Coronary artery (tissue), 2 donors: ENCODE measurements at regions not wholly inside any gene's neighbourhood (a gene's known extent, or its start where the extent isn't known, plus 50 kb on each side); places are given as distances from the start of the nearest gene placed in this dataset.

Experiments
- DNase-seq: peaks from one replicate; pipeline ENCODE4 v3.0.0-alpha.2; 2017; ENCODE audit warnings: low spot score
- H3K27ac ChIP-seq, 2 donors: fragments of 200-600 bp; sonication (generic); one replicate each; pipeline ENCODE4 v1.5.1; 2016 to 2019
- H3K4me3 ChIP-seq: fragments of 200-600 bp; sonication (generic); 2 replicates; pipeline ENCODE4 v1.5.1; 2016; ENCODE audit warnings: mild to moderate bottlenecking, moderate library complexity
- CTCF ChIP-seq: fragments of 200-600 bp; sonication (generic); IDR thresholded peaks from one replicate; pipeline ENCODE4 v1.5.1; 2019; ENCODE audit warnings: antibody characterized with exemption

GRCh38 chr2:21644266-21644665, 520.5 kb downstream of the TDRD15 start:
- Histone ChIP-seq H3K4me3 (no peak overlapping the region), H3K27ac (no peak overlapping the region)
- no peak for DNase-seq
- TF ChIP-seq CTCF = no peak

- no peak for TF ChIP-seq CTCF
- no peak overlapping the region for H3K27ac ChIP-seq
- DNase-seq = no peak
- no peak overlapping the region for H3K4me3 ChIP-seq
Measured at GRCh38 chr2:21646345-21646744, 522.6 kb downstream of the TDRD15 start.

- DNase-seq = no peak
- H3K27ac ChIP-seq = no peak overlapping the region
- no peak overlapping the region for H3K4me3 ChIP-seq
- TF ChIP-seq CTCF = no peak
Measured at GRCh38 chr2:21650569-21650968, 526.8 kb downstream of the TDRD15 start.

- no peak for TF ChIP-seq CTCF
- H3K4me3 ChIP-seq = no peak overlapping the region
- DNase-seq = no peak
- H3K27ac ChIP-seq = no peak overlapping the region
Measured at GRCh38 chr2:21655136-21655535, 531.4 kb downstream of the TDRD15 start.

- no peak for DNase-seq
- TF ChIP-seq CTCF = no peak
- Histone ChIP-seq H3K27ac (no peak overlapping the region), H3K4me3 (no peak overlapping the region)
Measured at GRCh38 chr2:21656330-21657075, 532.7 kb downstream of the TDRD15 start.

GRCh38 chr2:21657445-21657844, 533.7 kb downstream of the TDRD15 start:
- no peak for TF ChIP-seq CTCF
- Histone ChIP-seq H3K27ac (no peak overlapping the region), H3K4me3 (no peak overlapping the region)
- DNase-seq = no peak

GRCh38 chr2:21658269-21658668, 534.5 kb downstream of the TDRD15 start:
- H3K4me3 ChIP-seq = no peak overlapping the region
- TF ChIP-seq CTCF = no peak
- no peak overlapping the region for H3K27ac ChIP-seq
- DNase-seq = no peak
